ENCODE measurements at regions not wholly inside any gene's neighbourhood (a gene's known extent, or its start where the extent isn't known, plus 50 kb on each side); places are given as distances from the start of the nearest gene placed in this dataset.

- TF ChIP-seq, protein P1, sequence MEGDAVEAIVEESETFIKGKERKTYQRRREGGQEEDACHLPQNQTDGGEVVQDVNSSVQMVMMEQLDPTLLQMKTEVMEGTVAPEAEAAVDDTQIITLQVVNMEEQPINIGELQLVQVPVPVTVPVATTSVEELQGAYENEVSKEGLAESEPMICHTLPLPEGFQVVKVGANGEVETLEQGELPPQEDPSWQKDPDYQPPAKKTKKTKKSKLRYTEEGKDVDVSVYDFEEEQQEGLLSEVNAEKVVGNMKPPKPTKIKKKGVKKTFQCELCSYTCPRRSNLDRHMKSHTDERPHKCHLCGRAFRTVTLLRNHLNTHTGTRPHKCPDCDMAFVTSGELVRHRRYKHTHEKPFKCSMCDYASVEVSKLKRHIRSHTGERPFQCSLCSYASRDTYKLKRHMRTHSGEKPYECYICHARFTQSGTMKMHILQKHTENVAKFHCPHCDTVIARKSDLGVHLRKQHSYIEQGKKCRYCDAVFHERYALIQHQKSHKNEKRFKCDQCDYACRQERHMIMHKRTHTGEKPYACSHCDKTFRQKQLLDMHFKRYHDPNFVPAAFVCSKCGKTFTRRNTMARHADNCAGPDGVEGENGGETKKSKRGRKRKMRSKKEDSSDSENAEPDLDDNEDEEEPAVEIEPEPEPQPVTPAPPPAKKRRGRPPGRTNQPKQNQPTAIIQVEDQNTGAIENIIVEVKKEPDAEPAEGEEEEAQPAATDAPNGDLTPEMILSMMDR (conservative IDR thresholded peaks at IDR 0.05; ENCODE audit: low read depth, low read length) = no peak
- TF ChIP-seq EZH2 (IDR thresholded peaks at IDR 0.05; ENCODE audit: borderline replicate concordance, low read depth, low read length, poor library complexity, severe bottlenecking) = no peak
- Histone ChIP-seq H3K4me1 (ENCODE audit: insufficient read depth, low read length, poor library complexity, severe bottlenecking) (no peaks in the 10 kb centered on the region), H3K36me3 (ENCODE audit: insufficient read depth, low read length, poor library complexity, severe bottlenecking) (no peaks in the 10 kb centered on the region), H3K9me3 (ENCODE audit: low read depth, low read length, poor library complexity, severe bottlenecking) (no peaks in the 10 kb centered on the region), H3K4me3 (ENCODE audit: low read depth, low read length, poor library complexity, severe bottlenecking) (no peak overlapping the region), H3K27ac (ENCODE audit: low read depth, low read length, poor library complexity, severe bottlenecking) (no peak overlapping the region), H3K27me3 (replicated peaks; ENCODE audit: insufficient read depth, low read depth, low read length, poor library complexity) (no peaks in the 10 kb centered on the region)
- BruUV-seq (replicated peaks) = no TSS peak
- intact Hi-C loops (cut with micrococcal nuclease; ENCODE audit: unreplicated experiment) = no loop called here
- POLR2A ChIA-PET (ENCODE audit: low non-redundant PET) = no interaction called here
- CTCF ChIA-PET = no interaction called here
- no peak for DNase-seq (ENCODE audit: low spot score)
Measured at GRCh38 chr7:119562839-119563238, 710.1 kb upstream of the KCND2 start.

- Histone ChIP-seq H3K9me3 (ENCODE audit: low read depth, low read length, poor library complexity, severe bottlenecking) (no peaks in the 10 kb centered on the region), H3K36me3 (ENCODE audit: insufficient read depth, low read length, poor library complexity, severe bottlenecking) (no peaks in the 10 kb centered on the region), H3K4me3 (ENCODE audit: low read depth, low read length, poor library complexity, severe bottlenecking) (no peak overlapping the region), H3K27ac (ENCODE audit: low read depth, low read length, poor library complexity, severe bottlenecking) (no peak overlapping the region), H3K4me1 (ENCODE audit: insufficient read depth, low read length, poor library complexity, severe bottlenecking) (no peaks in the 10 kb centered on the region), H3K27me3 (replicated peaks; ENCODE audit: insufficient read depth, low read depth, low read length, poor library complexity) (no peaks in the 10 kb centered on the region)
- CTCF ChIA-PET = no interaction called here
- intact Hi-C loops (cut with micrococcal nuclease; ENCODE audit: unreplicated experiment) = no loop called here
- TF ChIP-seq, protein P1 (conservative IDR thresholded peaks at IDR 0.05; ENCODE audit: low read depth, low read length) = no peak
- no peak for TF ChIP-seq EZH2 (IDR thresholded peaks at IDR 0.05; ENCODE audit: borderline replicate concordance, low read depth, low read length, poor library complexity, severe bottlenecking)
- BruUV-seq (replicated peaks) = no TSS peak
- POLR2A ChIA-PET (ENCODE audit: low non-redundant PET) = no interaction called here
- DNase-seq (ENCODE audit: low spot score) = no peak
Measured at GRCh38 chr7:119571666-119572065, 701.3 kb upstream of the KCND2 start.

DNA sequence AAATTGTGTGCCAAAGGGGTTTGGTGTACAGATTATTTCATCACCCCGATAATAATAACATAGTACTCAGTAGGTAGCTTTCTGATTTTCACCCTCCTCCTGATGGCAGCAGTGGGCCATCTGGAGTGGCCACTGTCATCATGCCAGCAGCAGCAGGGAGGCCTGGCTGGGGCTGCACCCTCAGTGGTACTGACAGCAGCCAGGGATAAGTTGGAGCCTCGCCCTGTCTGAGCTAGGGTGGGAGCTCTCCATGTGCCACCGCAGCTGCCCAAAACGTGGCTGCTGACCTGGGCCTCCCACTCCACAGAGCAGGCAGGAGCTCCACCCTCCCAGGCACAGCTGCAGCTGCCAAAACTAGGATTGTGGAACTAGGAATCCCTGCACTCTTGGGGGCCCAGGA, 700.8 kb upstream of the KCND2 start:
- no peak for TF ChIP-seq EZH2 (IDR thresholded peaks at IDR 0.05; ENCODE audit: borderline replicate concordance, low read depth, low read length, poor library complexity, severe bottlenecking)
- TF ChIP-seq, protein P1 (conservative IDR thresholded peaks at IDR 0.05; ENCODE audit: low read depth, low read length) = no peak
- H3K27me3 ChIP-seq (replicated peaks; ENCODE audit: insufficient read depth, low read depth, low read length, poor library complexity) = no peaks in the 10 kb centered on the region
- no peak overlapping the region for H3K27ac ChIP-seq (ENCODE audit: low read depth, low read length, poor library complexity, severe bottlenecking)
- ChIA-PET CTCF (no interaction called here), POLR2A (ENCODE audit: low non-redundant PET) (no interaction called here)
- H3K4me3 ChIP-seq (ENCODE audit: low read depth, low read length, poor library complexity, severe bottlenecking) = no peak overlapping the region
- H3K9me3 ChIP-seq (ENCODE audit: low read depth, low read length, poor library complexity, severe bottlenecking) = no peaks in the 10 kb centered on the region
- no peaks in the 10 kb centered on the region for H3K36me3 ChIP-seq (ENCODE audit: insufficient read depth, low read length, poor library complexity, severe bottlenecking)
- intact Hi-C loops (cut with micrococcal nuclease; ENCODE audit: unreplicated experiment) = no loop called here
- DNase-seq (ENCODE audit: low spot score) = no peak
- no TSS peak for BruUV-seq (replicated peaks)
- H3K4me1 ChIP-seq (ENCODE audit: insufficient read depth, low read length, poor library complexity, severe bottlenecking) = no peaks in the 10 kb centered on the region

Measured in A673 (cell line).